Tibial nerve (tissue), 4 donors: ENCODE measurements at regions not wholly inside any gene's neighbourhood (a gene's known extent, or its start where the extent isn't known, plus 50 kb on each side); places are given as distances from the start of the nearest gene placed in this dataset.

Experiments used
- DNase-seq, 2 donors: peaks; one replicate each; pipeline ENCODE4 v3.0.0-alpha.2; 2019; ENCODE audit warnings: low spot score in 2 of 2
- H3K27ac ChIP-seq, 4 donors: fragments of 200-600 bp; sonication (generic) in 3 of 4; one replicate each; pipeline ENCODE4 v1.5.1; 2017 to 2019; ENCODE audit warnings: mild to moderate bottlenecking in 1 of 4
- H3K27me3 ChIP-seq, 2 donors: fragments of 200-600 bp; sonication (generic) in 1 of 2; one replicate each; pipeline versions ENCODE4 v1.5.1 to v1.6.0; 2017 to 2019
- H3K36me3 ChIP-seq, 3 donors: fragments of 200-600 bp; sonication (generic); one replicate each; pipeline ENCODE4 v1.5.1; 2018 to 2019
- H3K4me1 ChIP-seq, 4 donors: fragments of 200-600 bp; sonication (generic) in 3 of 4; one replicate each; pipeline ENCODE4 v1.5.1; 2017 to 2019
- H3K4me3 ChIP-seq, 4 donors: fragments of 200-600 bp; sonication (generic) in 3 of 4; one replicate each; pipeline ENCODE4 v1.5.1; 2017 to 2019; ENCODE audit warnings: mild to moderate bottlenecking in 1 of 4, moderate library complexity in 1 of 4
- H3K9me3 ChIP-seq, 4 donors: fragments of 200-600 bp; sonication (generic) in 3 of 4; one replicate each; pipeline ENCODE4 v1.5.1; 2017 to 2019
- CTCF ChIP-seq, 5 experiments: fragments of 200-600 bp in 3 of 5; fragments of 450-650 bp in 2 of 5; sonication (generic) in 3 of 5; IDR thresholded peaks; one replicate each; pipeline ENCODE4 v1.5.1; 2016 to 2019; ENCODE audit warnings: antibody characterized with exemption in 5 of 5, mild to moderate bottlenecking in 3 of 5, moderate library complexity in 2 of 5
- EP300 ChIP-seq, 2 donors: sonication (generic); formaldehyde crosslinking; IDR thresholded peaks; one replicate each; pipeline ENCODE4 v1.6.1; 2017; ENCODE audit warnings: antibody characterized with exemption in 2 of 2, mild to moderate bottlenecking in 1 of 2
- POLR2A ChIP-seq, 2 donors: fragments of 450-650 bp; IDR thresholded peaks; one replicate each; pipeline ENCODE4 v1.6.1; 2017; ENCODE audit warnings: antibody characterized with exemption in 2 of 2, mild to moderate bottlenecking in 2 of 2, moderate library complexity in 2 of 2
- WGBS, 2 donors: methylation state at CpG; one replicate each; pipeline ENCODE4 v1.1.5; 2018; 5-methylcytosine and 5-hydroxymethylcytosine counted together

- H3K27ac ChIP-seq: no peak overlapping the region
- no peak overlapping the region for H3K4me3 ChIP-seq
- TF ChIP-seq POLR2A (IDR thresholded peaks at IDR 0.05) (no peak), CTCF (IDR thresholded peaks at IDR 0.05) (no peak), EP300 (IDR thresholded peaks at IDR 0.05) (no peak)
- WGBS, 2 donors: 92% methylated on average over 4 of the region's 4 CpGs
- H3K9me3 ChIP-seq: no peaks in the 10 kb centered on the region
- DNase-seq: no peak
- H3K36me3 ChIP-seq: no peaks in the 10 kb centered on the region
- H3K27me3 ChIP-seq: no peaks in the 10 kb centered on the region
- H3K4me1 ChIP-seq: no peaks in the 10 kb centered on the region
Measured at GRCh38 chr5:121279801-121280200, 571.9 kb upstream of the FTMT start.

DNA sequence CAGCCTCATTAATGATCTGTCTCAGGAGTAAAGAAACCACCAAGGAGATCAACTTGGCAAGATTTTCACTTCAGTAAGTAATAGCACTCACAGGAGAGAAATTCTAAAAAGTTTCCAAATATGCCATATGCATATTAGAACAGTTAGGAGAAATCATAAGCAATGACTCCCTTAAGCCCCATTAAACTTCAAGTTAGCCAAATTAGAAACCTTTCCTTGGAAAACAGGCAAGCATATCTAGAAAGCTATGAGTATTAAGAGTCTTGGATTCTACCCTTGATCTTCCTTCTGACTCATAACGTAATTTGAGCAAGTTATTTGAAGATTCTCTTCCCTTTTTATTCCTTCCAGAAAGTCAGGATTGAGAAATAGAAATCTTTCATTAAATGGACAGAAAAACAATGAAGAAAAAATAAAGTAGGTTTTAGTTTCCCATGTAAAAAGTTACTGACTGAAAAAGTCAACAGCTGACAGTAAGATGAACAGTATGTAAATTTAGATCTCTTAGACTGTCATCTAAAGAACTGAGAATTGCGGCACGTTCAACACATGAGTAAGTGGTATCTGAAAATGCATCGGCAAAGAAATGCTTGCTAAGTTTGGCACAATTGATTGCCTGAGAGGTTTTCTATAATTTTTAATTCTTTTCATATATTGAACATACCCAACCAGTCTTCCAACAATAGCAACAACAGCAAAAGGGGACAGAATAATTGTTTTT, 565.7 kb upstream of the FTMT start:
- WGBS, 2 donors: 58 to 68% methylated on average over 4 of the region's 4 CpGs
- Histone ChIP-seq H3K4me3 (no peak overlapping the region), H3K27ac (no peak overlapping the region), H3K27me3 (no peaks in the 10 kb centered on the region), H3K36me3 (no peaks in the 10 kb centered on the region), H3K9me3 (no peaks in the 10 kb centered on the region), H3K4me1 (no peaks in the 10 kb centered on the region)
- TF ChIP-seq EP300 (IDR thresholded peaks at IDR 0.05): no peak
- no peak for TF ChIP-seq CTCF (IDR thresholded peaks at IDR 0.05)
- TF ChIP-seq POLR2A (IDR thresholded peaks at IDR 0.05): no peak
- DNase-seq: no peak

GRCh38 chr5:121288781-121289180, 562.9 kb upstream of the FTMT start:
- TF ChIP-seq POLR2A (IDR thresholded peaks at IDR 0.05): no peak
- no peak for TF ChIP-seq CTCF (IDR thresholded peaks at IDR 0.05)
- TF ChIP-seq EP300 (IDR thresholded peaks at IDR 0.05): no peak
- no peak overlapping the region for H3K27ac ChIP-seq
- H3K9me3 ChIP-seq: no peaks in the 10 kb centered on the region
- no peaks in the 10 kb centered on the region for H3K27me3 ChIP-seq
- 89 to 93% methylated on average over 1 of the region's 1 CpG for WGBS, 2 donors
- H3K36me3 ChIP-seq: no peaks in the 10 kb centered on the region
- no peak for DNase-seq
- no peak overlapping the region for H3K4me3 ChIP-seq
- H3K4me1 ChIP-seq: no peaks in the 10 kb centered on the region

- DNase-seq: no peak
- Histone ChIP-seq H3K27me3 (no peaks in the 10 kb centered on the region), H3K27ac (no peak overlapping the region), H3K36me3 (no peaks in the 10 kb centered on the region), H3K4me1 (no peaks in the 10 kb centered on the region), H3K9me3 (no peaks in the 10 kb centered on the region), H3K4me3 (no peak overlapping the region)
- 54 to 58% methylated on average over 2 of the region's 2 CpGs for WGBS, 2 donors
- TF ChIP-seq POLR2A (IDR thresholded peaks at IDR 0.05) (no peak), EP300 (IDR thresholded peaks at IDR 0.05) (no peak), CTCF (IDR thresholded peaks at IDR 0.05) (no peak)
Measured at GRCh38 chr5:121292664-121293063, 559.0 kb upstream of the FTMT start.

- no peak for DNase-seq
- Histone ChIP-seq H3K4me1 (no peaks in the 10 kb centered on the region), H3K27me3 (no peaks in the 10 kb centered on the region), H3K9me3 (no peaks in the 10 kb centered on the region), H3K4me3 (no peak overlapping the region), H3K27ac (no peak overlapping the region), H3K36me3 (no peaks in the 10 kb centered on the region)
- WGBS, 2 donors: 56 to 59% methylated on average over 2 of the region's 2 CpGs
- TF ChIP-seq POLR2A (IDR thresholded peaks at IDR 0.05) (no peak), CTCF (IDR thresholded peaks at IDR 0.05) (no peak)
Measured at GRCh38 chr5:121296356-121296755, 555.3 kb upstream of the FTMT start.
